Activated CD4-positive, alpha-beta T cell treated with anti-CD3 and anti-CD28 coated beads, Interleukin-2, Interleukin-4, amounts not matched to agents 100 ng/mL and 50 ng/mL, durations not matched to agents 16 hours and 8 hours (primary cell): ENCODE measurements at regions not wholly inside any gene's neighbourhood (a gene's known extent, or its start where the extent isn't known, plus 50 kb on each side); places are given as distances from the start of the nearest gene placed in this dataset.

ENCODE experiments used
- DNase-seq: peaks from one replicate; pipeline ENCODE4 v3.0.0-alpha.2; 2020; ENCODE audit warnings: low spot score

DNA sequence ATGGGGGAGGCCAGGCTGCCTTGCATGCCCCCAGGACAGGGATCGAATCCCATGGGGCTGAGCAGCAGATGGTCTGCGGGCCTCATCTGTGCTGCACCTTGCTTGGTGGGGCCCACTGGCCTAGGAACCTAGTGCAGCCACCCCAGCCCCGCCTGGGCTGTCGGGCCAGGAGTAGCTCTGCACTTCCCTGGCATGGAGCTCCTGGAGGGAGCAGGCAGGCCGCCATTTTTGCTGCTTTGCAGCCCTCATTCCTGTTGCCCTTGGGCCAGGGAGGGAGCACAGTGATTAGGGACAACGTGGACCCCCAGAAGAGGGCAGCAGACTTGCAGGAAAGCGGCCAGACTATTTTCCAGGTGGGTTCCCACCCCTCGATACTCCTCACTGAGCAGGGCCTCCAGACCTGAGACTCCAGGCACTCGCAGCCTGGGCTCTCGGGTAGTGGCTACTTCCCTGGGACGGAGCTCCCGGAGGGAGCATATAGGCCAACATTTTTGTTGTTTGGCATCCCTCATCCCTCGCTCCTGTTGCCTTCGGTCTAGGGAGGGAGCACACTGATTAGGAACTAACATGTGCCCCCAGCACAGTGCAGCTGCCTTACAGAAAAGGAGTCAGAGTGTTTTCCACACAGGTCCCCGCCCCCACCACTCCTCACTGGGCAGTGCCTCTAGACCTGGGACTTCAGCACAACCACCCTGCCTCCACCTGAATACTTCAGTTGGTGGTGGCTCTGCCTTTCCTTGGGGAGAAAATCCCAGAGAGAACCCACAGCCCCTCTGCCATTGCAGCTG is 99.5 kb downstream of the MAIP1 start:
- no peak for DNase-seq

DNA sequence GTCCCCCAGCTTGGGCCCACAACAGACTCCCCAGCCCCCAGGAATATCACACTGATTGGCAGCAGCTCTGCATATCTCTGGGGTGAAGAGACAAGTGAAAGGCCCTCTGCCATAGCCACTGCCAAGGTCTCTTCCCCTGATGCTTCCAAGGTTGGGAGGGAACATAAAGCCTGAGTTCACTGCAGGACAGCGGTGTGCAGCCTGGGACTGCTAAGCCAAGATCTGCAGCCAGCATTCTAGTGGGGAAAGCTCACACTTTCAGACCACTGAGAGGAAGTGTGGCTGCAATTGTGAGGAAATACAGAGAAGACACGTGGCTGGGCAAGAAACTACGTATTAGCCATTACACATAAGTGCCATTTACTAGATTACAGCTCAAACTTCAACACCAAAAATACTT is 100.7 kb downstream of the MAIP1 start:
- DNase-seq = no peak

DNA sequence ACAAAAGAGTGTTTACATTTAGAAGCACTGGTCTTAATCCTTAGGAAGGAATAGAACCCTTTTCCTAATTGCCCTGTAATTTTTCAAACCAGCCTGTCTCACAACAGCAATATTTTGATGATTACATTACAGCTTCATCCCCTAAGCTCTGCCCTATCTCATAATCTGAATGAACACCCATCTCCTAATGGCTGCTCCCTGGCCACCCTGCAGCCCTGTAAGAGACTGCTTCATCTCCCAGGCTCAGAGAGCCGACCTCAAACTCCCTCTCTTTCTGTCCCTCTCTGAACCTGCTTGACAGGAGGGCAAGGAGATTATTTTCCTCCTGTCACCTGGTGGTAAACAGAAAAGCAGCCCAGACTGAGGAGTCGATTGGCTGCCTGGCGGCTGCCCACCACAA is 107.8 kb downstream of the MAIP1 start:
- DNase-seq = no peak

DNA sequence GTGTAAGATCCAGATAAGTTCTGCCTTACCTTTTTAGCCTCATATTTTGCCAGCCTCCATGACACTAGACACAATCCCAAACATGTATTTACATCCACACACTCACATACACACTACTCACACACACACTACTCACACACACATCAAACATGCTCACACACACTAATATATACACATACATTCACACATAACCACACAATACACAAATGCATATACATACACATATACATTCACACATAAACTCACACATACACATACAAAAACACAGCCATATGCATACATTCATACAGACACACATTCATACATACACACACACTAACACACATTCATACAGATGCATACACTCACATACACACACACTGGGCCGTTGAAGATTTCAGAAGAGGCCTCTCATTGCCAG is 109.5 kb downstream of the MAIP1 start:
- no peak for DNase-seq

DNA sequence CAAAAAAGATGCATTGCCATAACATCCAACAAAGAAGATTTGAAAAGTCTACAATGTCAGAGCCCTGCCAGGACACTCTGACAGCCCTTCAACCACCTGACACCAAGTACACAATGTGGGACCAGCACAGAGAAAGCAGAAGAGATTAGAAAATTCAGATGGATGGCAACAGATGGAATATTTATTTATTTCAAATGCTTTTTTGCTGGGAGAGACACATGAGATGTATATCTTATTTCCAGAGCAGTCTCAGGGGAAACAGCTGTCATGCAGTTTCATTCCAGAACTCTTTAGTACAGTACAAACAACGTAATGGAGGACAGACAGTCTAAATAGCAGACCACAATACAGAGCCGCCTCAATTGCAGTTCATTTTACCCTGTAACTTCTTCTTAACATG is 110.1 kb downstream of the MAIP1 start:
- no peak for DNase-seq

DNA sequence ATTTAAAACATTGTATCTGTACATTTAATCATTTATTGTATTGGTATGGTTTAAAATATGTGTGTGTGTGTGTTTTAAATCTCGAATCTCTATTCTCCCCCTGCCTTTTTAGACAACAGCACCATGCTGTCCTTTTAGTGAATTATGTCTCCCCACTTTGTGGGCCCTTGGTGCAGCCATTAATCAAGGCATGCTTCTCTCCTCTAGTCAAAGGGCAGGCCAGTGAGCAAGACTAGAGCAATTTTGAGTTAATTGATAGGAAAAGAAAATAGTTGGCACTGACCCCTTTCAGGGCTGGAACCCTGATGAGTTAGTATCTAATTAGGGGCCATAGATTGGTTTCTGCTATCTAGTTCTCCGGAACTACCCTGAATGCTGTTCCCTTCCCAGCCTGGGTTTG is 111.0 kb downstream of the MAIP1 start:
- no peak for DNase-seq

DNA sequence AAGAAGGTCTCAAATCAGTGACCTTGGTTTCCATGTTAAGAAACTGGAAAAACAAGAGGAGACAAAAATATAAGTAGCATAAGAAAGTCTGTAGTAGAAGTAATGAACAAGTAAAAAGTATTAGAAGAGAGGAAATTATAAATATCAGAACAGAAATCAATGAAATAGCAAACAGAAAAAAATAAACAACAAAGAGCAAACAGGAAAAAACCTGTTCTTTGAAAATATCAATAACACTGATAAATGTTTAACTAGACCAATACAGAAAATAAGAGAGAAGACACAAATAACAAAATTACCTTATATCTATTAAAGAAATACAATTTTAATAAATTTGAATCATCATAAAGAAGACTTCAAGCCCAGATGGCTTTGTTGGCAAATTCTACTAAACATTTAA is 113.3 kb downstream of the MAIP1 start:
- no peak for DNase-seq

DNA sequence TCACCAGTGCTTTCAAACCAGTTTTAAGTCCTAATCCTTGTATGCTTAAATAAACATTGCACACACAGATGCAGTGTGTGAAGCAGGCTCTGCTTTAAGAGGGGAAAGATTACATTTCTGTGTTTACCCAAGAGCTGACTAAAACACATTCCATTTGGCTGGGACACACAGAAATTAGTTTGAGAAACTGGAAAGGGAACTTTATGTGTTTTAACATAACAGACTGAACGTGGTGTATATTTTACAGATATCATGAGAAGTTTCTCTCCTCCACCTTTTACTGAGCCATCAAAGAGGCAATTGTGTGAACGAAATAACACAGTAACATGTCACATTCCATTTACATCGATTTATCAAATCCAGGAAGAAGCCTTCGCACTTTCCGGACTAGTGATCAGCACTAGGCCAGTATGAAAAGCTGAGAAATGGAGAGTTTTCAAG is 121.8 kb downstream of the MAIP1 start:
- DNase-seq = no peak

DNA sequence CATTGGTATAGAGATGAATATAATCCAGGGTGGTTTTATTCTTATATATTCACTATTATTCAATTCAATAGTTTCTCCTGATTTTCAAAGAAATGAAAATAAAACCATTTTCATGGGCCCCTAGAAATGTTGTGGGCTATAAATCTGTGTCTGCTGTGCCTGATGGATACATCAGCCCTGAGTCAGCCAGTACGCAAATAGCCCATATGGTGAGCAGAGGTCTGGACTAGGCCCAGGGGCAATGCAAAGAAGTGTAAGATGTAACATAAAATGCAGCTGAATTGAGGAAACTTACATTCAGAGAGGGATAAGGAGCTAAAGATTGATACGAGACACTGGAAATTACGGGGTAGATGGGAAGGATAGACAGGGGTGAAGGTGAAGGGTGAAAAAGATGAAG is 122.5 kb downstream of the MAIP1 start:
- no peak for DNase-seq

DNA sequence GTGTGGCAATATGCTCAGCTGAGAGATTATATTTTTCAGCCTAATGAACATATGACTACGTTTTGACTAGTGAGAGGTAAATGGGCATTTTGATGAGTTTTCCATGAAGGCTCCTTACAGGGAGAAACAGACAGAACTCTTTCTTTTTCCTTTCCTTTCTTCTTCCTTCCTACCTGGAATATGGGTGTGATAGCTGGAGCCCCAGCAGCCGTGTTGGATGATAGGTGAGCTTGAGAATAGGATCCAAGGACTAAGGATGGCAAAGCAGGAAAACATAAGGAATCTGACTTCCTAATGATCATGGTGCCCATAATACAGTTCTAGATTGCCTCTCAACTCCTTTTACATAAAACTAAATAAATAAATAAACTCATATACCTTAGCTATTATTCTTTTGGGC is 124.0 kb downstream of the MAIP1 start:
- no peak for DNase-seq

DNA sequence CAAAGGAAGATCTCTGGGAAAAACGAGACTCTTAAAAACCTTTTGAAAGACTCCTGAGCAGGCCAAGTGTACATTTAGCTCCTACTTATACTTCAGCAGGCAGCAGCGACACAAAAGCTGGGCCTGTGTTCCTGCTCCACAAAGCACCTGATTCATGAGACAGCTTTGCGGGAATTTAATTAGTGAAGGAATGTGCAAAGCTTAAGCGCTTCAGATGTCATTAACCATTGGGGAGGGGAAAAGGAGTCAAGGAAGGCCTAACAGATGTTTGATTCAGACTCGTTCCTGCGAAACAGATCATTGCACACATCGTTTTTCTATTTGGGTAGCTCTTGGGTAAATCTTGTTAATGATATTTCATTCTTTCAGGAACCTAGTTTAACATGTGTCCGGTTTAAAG is 125.9 kb downstream of the MAIP1 start:
- no peak for DNase-seq

DNA sequence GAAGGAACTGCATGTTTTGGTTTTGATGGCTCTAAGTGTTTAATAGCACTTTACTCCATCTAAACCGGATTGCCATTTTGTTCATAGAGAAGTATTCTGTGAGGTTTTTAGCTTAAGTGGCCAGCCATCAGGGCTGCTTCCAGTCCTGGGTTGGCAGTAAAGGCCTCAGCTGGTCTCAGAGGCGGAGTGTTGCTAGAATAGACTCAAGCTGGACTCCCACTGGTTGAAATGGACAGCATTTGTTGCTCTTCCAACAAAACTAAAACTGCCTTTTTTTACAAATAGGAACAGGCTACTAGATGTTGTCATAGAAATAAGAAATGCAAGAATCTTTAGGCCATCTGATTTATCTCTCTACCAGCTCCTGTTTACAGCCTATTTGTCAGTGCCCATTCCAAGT is 126.4 kb downstream of the MAIP1 start:
- no peak for DNase-seq

DNA sequence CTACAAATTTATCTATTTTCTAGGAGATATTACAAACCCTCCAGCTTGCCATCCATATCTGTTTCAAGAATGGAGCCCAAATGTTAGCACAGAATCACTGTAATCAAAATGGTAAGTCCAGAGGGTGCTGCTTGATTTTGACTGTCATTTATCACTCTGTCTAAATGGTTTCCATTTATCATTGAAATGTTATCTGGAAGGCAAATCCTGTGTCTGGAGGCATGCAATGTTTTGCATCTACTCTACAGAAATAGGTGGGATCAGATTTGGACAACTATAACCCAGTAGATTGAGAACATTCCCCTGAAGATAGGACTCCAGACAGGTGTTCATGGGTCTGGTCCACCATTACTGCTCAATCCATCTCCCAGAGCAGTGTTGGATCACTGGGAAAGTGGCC is 128.7 kb downstream of the MAIP1 start:
- DNase-seq = no peak

DNA sequence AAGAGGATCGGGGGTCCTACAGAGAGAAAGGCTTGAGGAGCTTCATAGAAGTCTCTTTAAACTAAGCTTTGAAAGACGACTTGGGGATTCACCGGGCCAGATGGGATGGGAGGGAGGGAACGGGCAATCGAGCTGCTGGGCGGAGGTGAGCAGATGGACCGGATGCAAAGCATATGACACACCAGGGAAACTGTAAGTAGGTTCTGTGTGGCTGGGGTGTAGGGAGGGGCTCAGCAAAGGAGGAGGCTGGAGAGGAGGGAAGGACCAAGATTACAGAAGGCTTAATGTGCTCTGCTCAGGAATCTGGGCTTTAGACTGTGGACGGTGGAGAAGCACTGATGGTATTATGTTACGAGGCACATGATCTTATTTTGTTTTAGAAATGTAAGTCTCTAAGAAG is 131.5 kb downstream of the MAIP1 start:
- DNase-seq = no peak

DNA sequence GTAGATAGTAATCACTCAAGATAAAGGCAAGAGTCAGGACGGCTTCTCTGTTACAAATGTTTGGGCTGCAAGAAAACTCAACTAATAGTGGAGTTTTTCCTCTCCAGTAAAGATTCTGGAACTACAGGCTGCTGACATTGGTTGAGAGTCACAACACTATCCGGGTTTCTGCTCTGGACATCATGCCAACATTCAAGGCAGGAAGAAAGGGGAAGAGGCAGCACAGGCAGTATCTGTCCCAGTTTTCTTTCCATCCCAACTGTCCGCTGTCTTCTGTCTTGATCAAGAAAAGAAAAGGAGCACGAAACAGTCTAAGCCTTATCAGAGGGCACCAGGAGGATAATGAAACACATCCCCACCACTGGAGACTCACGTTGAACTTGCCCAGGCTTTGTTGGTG is 132.1 kb downstream of the MAIP1 start:
- no peak for DNase-seq

DNA sequence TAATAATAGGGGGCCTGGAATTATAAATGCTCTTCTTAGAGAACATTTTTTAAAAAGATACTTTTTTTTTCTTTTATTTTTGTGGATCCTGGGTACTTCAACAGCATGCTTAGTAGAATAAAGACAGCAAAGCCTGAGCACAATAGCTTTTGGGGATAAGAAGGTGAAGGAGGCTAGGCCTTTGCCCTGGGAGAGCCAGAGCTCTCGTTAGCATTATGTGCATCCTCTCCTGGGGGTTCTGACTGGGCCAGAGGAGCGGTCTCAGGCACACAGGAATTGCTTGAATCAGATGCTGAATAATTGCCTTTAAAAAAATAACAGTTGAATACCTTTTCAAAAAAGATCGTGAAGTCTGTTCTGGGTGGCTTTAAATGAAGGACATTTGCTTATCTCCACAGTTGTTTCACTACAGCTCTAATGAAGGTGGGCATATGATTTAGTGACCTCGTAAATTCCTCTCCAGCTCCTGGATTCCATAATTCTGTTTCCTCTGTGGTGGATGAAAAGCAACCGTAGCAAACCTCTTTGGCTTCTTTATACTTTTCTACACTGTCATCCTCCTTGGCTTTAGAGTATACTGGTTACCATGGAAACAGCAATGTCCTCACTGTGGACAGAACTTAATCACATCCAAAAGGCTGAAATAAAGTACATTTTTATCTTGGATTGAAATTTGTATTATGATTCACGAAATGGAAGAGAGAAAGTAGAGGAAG is 133.8 kb downstream of the MAIP1 start:
- no peak for DNase-seq

DNA sequence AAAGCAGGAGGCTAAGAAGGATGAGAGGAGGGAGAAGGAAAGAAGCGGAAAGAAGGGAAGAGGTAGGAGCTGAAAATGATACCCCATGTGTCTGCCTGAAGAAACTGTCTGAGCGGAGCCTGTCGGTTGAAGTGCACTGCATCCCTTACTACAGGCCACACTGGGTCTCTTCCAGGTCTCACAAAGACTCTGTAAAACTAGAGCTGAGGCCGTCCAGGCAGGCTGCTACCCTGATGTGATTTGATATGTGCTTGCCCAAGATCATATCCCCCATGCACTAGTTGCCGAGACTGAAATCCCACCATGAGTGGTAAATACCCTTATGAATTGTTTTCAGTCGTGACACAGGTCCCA is 134.4 kb downstream of the MAIP1 start:
- no peak for DNase-seq

DNA sequence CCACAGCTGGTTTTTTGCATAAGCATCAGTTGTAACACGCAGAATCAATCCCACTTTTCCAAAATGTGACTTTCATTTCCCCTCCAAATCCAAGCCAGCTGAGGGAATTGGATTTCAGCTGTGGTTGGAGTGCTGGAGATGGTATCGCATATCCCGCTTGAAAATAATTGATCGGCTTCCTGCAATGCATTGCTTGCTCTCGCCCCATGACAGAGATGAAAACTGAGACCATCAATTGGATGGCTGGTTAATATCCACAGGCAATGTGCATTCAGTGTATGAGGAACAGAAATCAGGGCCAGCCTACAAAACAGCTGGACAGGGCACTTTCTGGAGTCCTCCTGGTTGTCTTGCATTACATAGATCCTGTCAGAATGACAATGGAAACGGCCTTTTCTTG is 135.3 kb downstream of the MAIP1 start:
- DNase-seq = no peak

DNA sequence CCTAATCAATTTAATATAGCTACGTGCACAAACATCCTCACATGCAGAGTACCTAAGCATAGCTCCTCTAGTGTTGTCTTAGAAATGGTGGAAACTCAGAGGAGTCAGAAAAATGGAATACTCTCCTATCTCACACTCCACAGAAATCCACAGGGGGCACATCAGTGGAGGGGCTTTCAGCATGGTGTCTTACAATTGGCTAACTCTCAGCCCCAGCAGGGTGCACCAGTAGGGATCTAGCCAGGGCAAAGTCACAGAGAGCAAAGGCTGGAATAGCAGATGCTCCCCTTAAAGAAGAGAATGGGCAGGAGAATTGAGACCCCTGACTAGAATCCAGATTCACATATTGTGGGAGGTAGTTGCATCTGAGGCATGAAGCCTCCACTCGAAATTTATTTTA is 135.7 kb downstream of the MAIP1 start:
- no peak for DNase-seq

DNA sequence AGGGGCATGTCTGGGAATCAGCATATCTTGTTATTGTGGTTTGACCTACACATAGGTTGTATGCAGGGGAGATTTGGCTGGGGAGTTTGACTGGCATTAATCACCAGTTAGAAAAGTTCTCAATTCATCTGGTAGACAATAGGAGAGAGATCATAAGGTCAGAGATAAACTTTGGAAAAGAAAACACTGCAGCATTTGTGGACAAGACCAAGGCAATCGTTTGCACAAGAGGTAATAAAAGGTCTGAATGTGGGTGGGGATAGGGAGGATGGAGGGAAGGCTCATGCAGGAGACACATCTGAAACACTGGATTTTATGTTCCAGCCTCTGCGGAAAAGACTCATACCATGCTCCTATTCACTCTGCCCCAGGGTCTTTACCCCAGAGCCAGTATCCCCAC is 136.9 kb downstream of the MAIP1 start:
- DNase-seq = no peak

DNA sequence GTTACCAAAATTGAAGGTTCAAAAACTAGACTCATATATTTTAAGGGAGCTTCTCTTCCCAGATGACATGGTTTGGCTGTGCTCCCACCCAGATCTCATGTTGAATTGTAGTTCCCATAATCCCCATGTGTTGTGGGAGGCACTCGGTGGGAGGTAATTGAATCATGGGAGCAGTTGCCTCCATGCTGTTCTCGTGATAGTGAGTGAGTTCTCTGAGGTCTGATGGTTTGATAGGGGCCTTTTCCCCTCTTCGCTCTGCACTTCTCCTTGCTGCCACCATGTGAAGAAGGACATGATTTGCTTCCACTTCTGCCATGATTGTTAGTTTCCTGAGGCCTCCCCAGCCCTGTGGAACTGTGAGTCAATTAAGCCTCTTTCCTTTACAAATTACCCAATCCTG is 140.1 kb downstream of the MAIP1 start:
- no peak for DNase-seq

DNA sequence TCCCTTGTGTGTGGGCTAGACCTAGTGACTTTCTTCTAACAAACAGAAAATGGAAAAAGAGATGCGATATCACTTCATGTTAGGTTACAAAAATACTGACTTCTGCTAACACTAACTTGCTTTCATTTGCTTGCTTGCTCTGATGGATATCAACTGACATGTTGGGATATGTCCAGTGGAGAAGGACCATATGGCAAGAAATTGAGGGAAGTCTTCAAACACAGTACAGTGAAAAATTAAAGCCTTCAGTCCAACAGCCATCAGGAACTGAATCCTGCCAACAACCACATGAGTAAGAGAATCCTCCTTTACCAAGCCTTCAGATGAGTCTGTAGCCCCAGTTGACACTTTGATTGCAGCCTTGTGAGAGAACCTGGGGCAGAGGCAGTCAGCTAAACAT is 143.9 kb downstream of the MAIP1 start:
- no peak for DNase-seq

DNA sequence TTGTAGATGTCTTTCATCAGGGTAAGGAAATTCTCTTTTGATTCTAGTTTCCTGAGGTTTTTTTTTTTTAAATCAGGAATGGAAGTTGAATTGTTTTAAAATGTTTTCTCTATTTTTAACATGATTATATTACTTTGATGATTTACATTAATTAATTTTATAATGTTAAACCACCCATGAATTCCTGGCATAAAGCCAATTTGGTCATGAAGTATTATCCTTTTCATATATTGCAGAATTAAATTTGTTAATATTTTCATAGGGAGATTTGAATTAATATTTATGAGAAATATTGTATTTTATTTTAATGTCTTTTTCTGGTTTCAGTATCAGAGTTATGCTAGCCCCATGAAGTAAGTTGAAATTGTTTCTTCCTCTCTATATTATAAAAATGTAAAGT is 144.6 kb downstream of the MAIP1 start:
- DNase-seq = no peak

DNA sequence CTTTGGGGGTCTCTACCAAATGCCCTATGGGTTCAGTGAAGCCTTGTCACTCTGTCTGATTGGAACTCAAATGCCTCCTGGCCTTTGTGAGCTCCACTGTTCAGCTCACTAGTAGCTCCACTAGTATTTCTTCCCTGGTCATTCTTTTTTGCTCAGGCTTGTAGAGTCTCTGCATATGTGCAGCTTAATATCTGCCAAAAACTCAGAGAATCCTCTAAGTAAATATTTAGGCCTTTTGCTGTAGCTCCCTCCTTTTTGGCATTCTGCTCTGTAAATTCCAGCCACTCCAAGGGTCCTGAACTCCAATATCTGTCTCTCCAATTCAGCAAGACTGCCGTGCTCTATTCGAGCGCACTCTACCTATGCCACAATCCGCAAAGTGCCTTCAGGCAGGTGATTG is 146.5 kb downstream of the MAIP1 start:
- DNase-seq = no peak
